ENCODE measurements at regions not wholly inside any gene's neighbourhood (a gene's known extent, or its start where the extent isn't known, plus 50 kb on each side); places are given as distances from the start of the nearest gene placed in this dataset.

GRCh38 chr3:11736136-11736833 lies 92.6 kb upstream of the VGLL4 start (continued):
- peak; percentile 87 for TF ChIP-seq GATA2 (CRISPR knock-in tag; IDR thresholded peaks at IDR 0.05)
- TF ChIP-seq IRF3 (IDR thresholded peaks at IDR 0.05; ENCODE audit: low read depth, low read length) = no peak
- TF ChIP-seq USF2 (IDR thresholded peaks at IDR 0.05; ENCODE audit: borderline replicate concordance, low read depth, low read length) = no peak
- peak; percentile 51; the same call in 1 of the 2 replicates for TF ChIP-seq USF1 (IDR thresholded peaks at IDR 0.05; ENCODE audit: borderline replicate concordance, low read depth)
- no peak for TF ChIP-seq RFX5 (IDR thresholded peaks at IDR 0.05; ENCODE audit: low read length)
- no peak for TF ChIP-seq CTCF (IDR thresholded peaks at IDR 0.05)
- 0 out of 2 replicates have a peak, but pooled peaks have one; percentile 28 for TF ChIP-seq FOXJ3 (CRISPR knock-in tag; IDR thresholded peaks at IDR 0.05)
- TF ChIP-seq MAX (IDR thresholded peaks at IDR 0.05; ENCODE audit: low read depth) = no peak
- TF ChIP-seq MXI1 (IDR thresholded peaks at IDR 0.05; ENCODE audit: low read depth, low read length) = peak; percentile 40; the same call in 1 of the 2 replicates
- peak; percentile 58 for TF ChIP-seq NFIC (IDR thresholded peaks at IDR 0.05; ENCODE audit: borderline replicate concordance)
- TF ChIP-seq TAF1 (IDR thresholded peaks at IDR 0.05; ENCODE audit: borderline replicate concordance, low read depth, low read length) = no peak
- TF ChIP-seq RAD21 (IDR thresholded peaks at IDR 0.05; ENCODE audit: low read length) = no peak
- TF ChIP-seq POLR2AphosphoS5 (IDR thresholded peaks at IDR 0.05; ENCODE audit: low read depth, low read length) = peak; percentile 63; the same call in 1 of the 2 replicates
- no peak for TF ChIP-seq REST (IDR thresholded peaks at IDR 0.05; ENCODE audit: low read depth, low read length)
- TF ChIP-seq FOSL2 (IDR thresholded peaks at IDR 0.05; ENCODE audit: borderline replicate concordance, low read depth) = no peak

Data from SK-N-SH (cell line).